Vagina (tissue), 2 donors: ENCODE measurements at regions not wholly inside any gene's neighbourhood (a gene's known extent, or its start where the extent isn't known, plus 50 kb on each side); places are given as distances from the start of the nearest gene placed in this dataset.

Experiments used
- CTCF ChIP-seq, 3 experiments: fragments of 450-650 bp in 2 of 3; fragments of 200-600 bp in 1 of 3; sonication (generic) in 1 of 3; IDR thresholded peaks; one replicate each; pipeline ENCODE4 v1.5.1; 2017 to 2019; ENCODE audit warnings: antibody characterized with exemption in 3 of 3, mild to moderate bottlenecking in 2 of 3, moderate library complexity in 2 of 3
- POLR2A ChIP-seq, 2 donors: fragments of 450-650 bp; IDR thresholded peaks; one replicate each; pipeline ENCODE4 v1.6.1; 2017; ENCODE audit warnings: antibody characterized with exemption in 2 of 2, mild to moderate bottlenecking in 2 of 2, moderate library complexity in 2 of 2
- POLR2AphosphoS5 ChIP-seq, 2 donors: sonication (generic); formaldehyde crosslinking; IDR thresholded peaks; one replicate each; pipeline ENCODE4 v1.9.0; 2017; ENCODE audit warnings: antibody characterized with exemption in 2 of 2, mild to moderate bottlenecking in 2 of 2, low read depth in 1 of 2; ENCODE audit not compliant: insufficient read depth in 1 of 2

- TF ChIP-seq CTCF (IDR thresholded peaks at IDR 0.05) (no peak), POLR2AphosphoS5 (IDR thresholded peaks at IDR 0.05; ENCODE audit: insufficient read depth in 1 of 2, low read depth in 1 of 2) (no peak), POLR2A (IDR thresholded peaks at IDR 0.05) (no peak)
Measured at GRCh38 chr14:103259184-103259583, 74.9 kb upstream of the EIF5 start.
